SU-DHL-6 (cell line): ENCODE measurements at regions not wholly inside any gene's neighbourhood (a gene's known extent, or its start where the extent isn't known, plus 50 kb on each side); places are given as distances from the start of the nearest gene placed in this dataset.

Source experiments
- H2AFZ ChIP-seq: fragments of 200-600 bp; sonication (generic); 2 replicates; pipeline ENCODE4 v1.6.1; 2014; ENCODE audit warnings: low read depth, mild to moderate bottlenecking, moderate library complexity, mixed read lengths, antibody characterized with exemption, low read length; ENCODE audit not compliant: severe bottlenecking
- H3F3A ChIP-seq: fragments of 200-600 bp; shearing (Covaris generic); 2 replicates; pipeline ENCODE4 v1.6.0; 2016; ENCODE audit warnings: antibody characterized with exemption, mild to moderate bottlenecking; ENCODE audit not compliant: insufficient read depth
- H3K27ac ChIP-seq: fragments of 200-600 bp; sonication (generic); 2 replicates; pipeline ENCODE4 v1.5.1; 2016; ENCODE audit warnings: low read depth, mild to moderate bottlenecking, low read length, moderate library complexity, mixed read lengths
- H3K27me3 ChIP-seq: fragments of 200-600 bp; sonication (generic), shearing (Covaris generic); 2 replicates; pipeline ENCODE4 v1.6.0; 2014; ENCODE audit warnings: mild to moderate bottlenecking, low read length
- H3K36me3 ChIP-seq: fragments of 200-600 bp; sonication (generic); 2 replicates; pipeline ENCODE4 v1.6.1; 2014; ENCODE audit warnings: mild to moderate bottlenecking, low read length, mixed read lengths
- H3K4me2 ChIP-seq: fragments of 300-600, 200-600 bp; shearing (Covaris generic), sonication (generic); 2 replicates; pipeline ENCODE4 v1.6.0; 2014; ENCODE audit warnings: low read length, low read depth, mild to moderate bottlenecking; ENCODE audit not compliant: poor library complexity, severe bottlenecking
- H3K4me3 ChIP-seq: fragments of 200-600 bp; sonication (generic); 2 replicates; pipeline ENCODE4 v1.5.1; 2014; ENCODE audit warnings: antibody characterized with exemption, low read length, mild to moderate bottlenecking, mixed read lengths; ENCODE audit not compliant: insufficient read depth, poor library complexity, severe bottlenecking
- H3K79me2 ChIP-seq: fragments of 200-600 bp; sonication (generic); 2 replicates; pipeline ENCODE4 v1.6.1; 2014; ENCODE audit warnings: mild to moderate bottlenecking, low read length, moderate library complexity; ENCODE audit not compliant: insufficient read depth
- H3K9ac ChIP-seq: fragments of 200-600 bp; sonication (generic); 2 replicates; pipeline ENCODE4 v1.7.0; 2014; ENCODE audit warnings: mild to moderate bottlenecking, low read length
- H3K9me2 ChIP-seq: fragments of 200-600 bp; sonication (generic); replicated peaks from 2 replicates; pipeline ENCODE4 v1.6.1; 2014; ENCODE audit warnings: low read length; ENCODE audit not compliant: insufficient read depth
- H3K9me3 ChIP-seq: fragments of 200-600 bp; sonication (generic); 2 replicates; pipeline ENCODE4 v1.6.1; 2014; ENCODE audit warnings: low read length, mixed read lengths; ENCODE audit not compliant: insufficient read depth
- H4K20me1 ChIP-seq: fragments of 200-600 bp; sonication (generic); 2 replicates; pipeline ENCODE4 v1.6.1; 2014; ENCODE audit warnings: low read depth, mild to moderate bottlenecking, antibody characterized with exemption, low read length, moderate library complexity, mixed read lengths
- CTCF ChIP-seq: fragments of 200-600 bp; sonication (generic); IDR thresholded peaks from one replicate; pipeline ENCODE4 v1.5.1; 2017; ENCODE audit warnings: antibody characterized with exemption, mild to moderate bottlenecking, low read length, moderate library complexity; ENCODE audit not compliant: insufficient read depth, poor library complexity, severe bottlenecking
- EZH2phosphoT487 ChIP-seq: fragments of 200-600 bp; sonication (generic), shearing (Covaris generic); conservative IDR thresholded peaks from 2 replicates; pipeline ENCODE4 v1.6.1; 2018; ENCODE audit warnings: mild to moderate bottlenecking, antibody characterized with exemption, low read length, moderate library complexity, mixed read lengths

- no peak overlapping the region for H3K9ac ChIP-seq
These were observed 1083.5 kb upstream of the TENM4 start for GRCh38 chr11:80524349-80524748.

GRCh38 chr11:80523057-80523456, 1082.2 kb upstream of the TENM4 start:
- H4K20me1 ChIP-seq = no peaks in the 10 kb centered on the region
- no peak overlapping the region for H3K4me2 ChIP-seq
- no peaks in the 10 kb centered on the region; the same call in 1 of the 2 replicates for H3K27me3 ChIP-seq
- H3K9me3 ChIP-seq = no peaks in the 10 kb centered on the region
- no peak overlapping the region for H3K4me3 ChIP-seq
- H3K79me2 ChIP-seq = no peaks in the 10 kb centered on the region
- H3K36me3 ChIP-seq = no peaks in the 10 kb centered on the region
- no peaks in the 10 kb centered on the region for H3F3A ChIP-seq
- no peak overlapping the region for H3K9ac ChIP-seq
- H3K9me2 ChIP-seq = no peaks in the 10 kb centered on the region
- no peak overlapping the region for H3K27ac ChIP-seq
- TF ChIP-seq CTCF (no peak), EZH2phosphoT487 (no peak)
- no peak overlapping the region for H2AFZ ChIP-seq

More at GRCh38 chr11:80524349-80524748, 1083.5 kb upstream of the TENM4 start:
- no peak overlapping the region for H3K4me2 ChIP-seq
- no peak overlapping the region for H3K4me3 ChIP-seq
- no peak overlapping the region for H3K27ac ChIP-seq
- H3K9me3 ChIP-seq = no peaks in the 10 kb centered on the region
- no peaks in the 10 kb centered on the region for H4K20me1 ChIP-seq
- no peaks in the 10 kb centered on the region for H3K79me2 ChIP-seq
- no peaks in the 10 kb centered on the region for H3K9me2 ChIP-seq
- H3F3A ChIP-seq = no peaks in the 10 kb centered on the region
- TF ChIP-seq EZH2phosphoT487 (no peak), CTCF (no peak)
- no peaks in the 10 kb centered on the region; the same call in 1 of the 2 replicates for H3K27me3 ChIP-seq
- H2AFZ ChIP-seq = no peak overlapping the region
- H3K36me3 ChIP-seq = no peaks in the 10 kb centered on the region

- Histone ChIP-seq H3K79me2 (no peaks in the 10 kb centered on the region), H3K4me2 (no peak overlapping the region), H3K36me3 (no peaks in the 10 kb centered on the region), H3K27ac (no peak overlapping the region), H3K9ac (no peak overlapping the region), H3K9me3 (no peaks in the 10 kb centered on the region), H3K4me3 (no peak overlapping the region), H4K20me1 (no peaks in the 10 kb centered on the region), H2AFZ (no peak overlapping the region), H3F3A (no peaks in the 10 kb centered on the region), H3K27me3 (no peaks in the 10 kb centered on the region; the same call in 1 of the 2 replicates), H3K9me2 (no peaks in the 10 kb centered on the region)
- TF ChIP-seq EZH2phosphoT487 = no peak
- no peak for TF ChIP-seq CTCF
These were observed 1080.8 kb upstream of the TENM4 start for GRCh38 chr11:80521592-80521991.
